IMR-90 (cell line): ENCODE measurements at regions not wholly inside any gene's neighbourhood (a gene's known extent, or its start where the extent isn't known, plus 50 kb on each side); places are given as distances from the start of the nearest gene placed in this dataset.

Experiments
- BHLHE40 ChIP-seq: fragments of 150-350 bp; IDR thresholded peaks from 2 replicates; pipeline ENCODE4 v1.6.1; 2016; ENCODE audit warnings: mild to moderate bottlenecking, low read depth, low read length
- CEBPB ChIP-seq: IDR thresholded peaks from 2 replicates; pipeline ENCODE4 v1.6.1; 2012; ENCODE audit warnings: low read depth, low read length, improper control_type of control experiment
- CHD1 ChIP-seq: IDR thresholded peaks from 2 replicates; pipeline ENCODE4 v1.6.1; 2012; ENCODE audit warnings: low read depth, low read length, improper control_type of control experiment
- CTCF ChIP-seq: conservative IDR thresholded peaks from 2 replicates; pipeline ENCODE4 v1.5.1; 2012; ENCODE audit warnings: mild to moderate bottlenecking, low read depth, low read length, improper control_type of control experiment
- MAFK ChIP-seq: IDR thresholded peaks from 2 replicates; pipeline ENCODE4 v1.6.1; 2012; ENCODE audit warnings: low read depth, low read length, improper control_type of control experiment
- NFE2L2 ChIP-seq: fragments of 150-350 bp; IDR thresholded peaks from 2 replicates; pipeline ENCODE4 v1.6.1; 2016; ENCODE audit warnings: low read depth, mild to moderate bottlenecking, low read length
- POLR2A ChIP-seq: IDR thresholded peaks from 2 replicates; pipeline ENCODE4 v1.6.1; 2012; ENCODE audit warnings: mild to moderate bottlenecking, low read depth, low read length

GRCh38 chr3:64915778-64916177 is 228.0 kb upstream of the ADAMTS9 start:
- TF ChIP-seq CTCF: no peak
- no peak for TF ChIP-seq BHLHE40
- TF ChIP-seq POLR2A: no peak
- no peak for TF ChIP-seq MAFK
- no peak for TF ChIP-seq NFE2L2
- no peak for TF ChIP-seq CEBPB
- no peak for TF ChIP-seq CHD1
